Esophagus squamous epithelium (tissue), 5 donors: ENCODE measurements at regions not wholly inside any gene's neighbourhood (a gene's known extent, or its start where the extent isn't known, plus 50 kb on each side); places are given as distances from the start of the nearest gene placed in this dataset.
A peak's percentile ranks its signal among the peaks of the same experiment; 100 is the strongest.

Experiments
- DNase-seq: peaks from one replicate; lab custom pipeline; 2025; lab: John Stamatoyannopoulos, UW
- H3K27ac ChIP-seq, 4 donors: fragments of 200-600 bp; sonication (generic); one replicate each; pipeline ENCODE4 v1.5.1; 2016 to 2019; ENCODE audit warnings: mild to moderate bottlenecking in 1 of 4
- H3K27me3 ChIP-seq, 4 donors: fragments of 200-600 bp; sonication (generic); 1 replicate in 3 of 4; 2 replicates in 1 of 4; pipeline versions ENCODE4 v1.5.1 to v1.6.0; 2017 to 2021; ENCODE audit warnings: antibody characterized with exemption in 1 of 4
- H3K36me3 ChIP-seq, 3 donors: fragments of 200-600 bp; sonication (generic); one replicate each; pipeline ENCODE4 v1.5.1; 2016 to 2019
- H3K4me1 ChIP-seq, 3 donors: fragments of 200-600 bp; sonication (generic); one replicate each; pipeline ENCODE4 v1.5.1; 2017 to 2019
- H3K4me3 ChIP-seq, 4 donors: fragments of 200-600 bp; sonication (generic); 1 replicate in 3 of 4; 2 replicates in 1 of 4; pipeline ENCODE4 v1.5.1; 2016 to 2019; ENCODE audit warnings: mild to moderate bottlenecking in 2 of 4, moderate library complexity in 1 of 4
- H3K9me3 ChIP-seq, 3 donors: fragments of 200-600 bp; sonication (generic); one replicate each; pipeline ENCODE4 v1.5.1; 2016 to 2019
- CTCF ChIP-seq, 6 experiments: fragments of 450-650 bp in 4 of 6; fragments of 200-600 bp in 2 of 6; sonication (generic) in 2 of 6; IDR thresholded peaks; one replicate each; pipeline ENCODE4 v1.5.1; 2016 to 2019; ENCODE audit warnings: antibody characterized with exemption in 6 of 6, mild to moderate bottlenecking in 4 of 6, moderate library complexity in 4 of 6
- POLR2A ChIP-seq, 4 donors: fragments of 450-650 bp; IDR thresholded peaks; one replicate each; pipeline ENCODE4 v1.6.1; 2017; ENCODE audit warnings: antibody characterized with exemption in 4 of 4, mild to moderate bottlenecking in 4 of 4, moderate library complexity in 3 of 4
- WGBS, 2 donors: methylation state at CpG; one replicate each; pipeline ENCODE4 v1.1.5; 2018; 5-methylcytosine and 5-hydroxymethylcytosine counted together
- intact Hi-C: fragments of 100-400 bp; cut with DNase I; formaldehyde crosslinking; loops from one replicate; pipeline ENCODE4 v1.15.0; 2022
- donor health status: DM: yes; HTN: yes; CAD: no.

GRCh38 chr6:56758120-56758519 is 115.4 kb upstream of the DST start:
- no peaks in the 10 kb centered on the region for H3K27me3 ChIP-seq
- intact Hi-C loops, result no loop called here
- H3K4me1 ChIP-seq, result peaks cover 0 to 33% (median 20%) of the 10 kb centered on the region in 3 donors
- no peak for DNase-seq
- H3K9me3 ChIP-seq, result no peaks in the 10 kb centered on the region
- TF ChIP-seq CTCF (IDR thresholded peaks at IDR 0.05) (no peak), POLR2A (IDR thresholded peaks at IDR 0.05) (no peak)
- no peaks in the 10 kb centered on the region for H3K36me3 ChIP-seq
- H3K4me3 ChIP-seq, result no peak overlapping the region
- no peak overlapping the region for H3K27ac ChIP-seq

GRCh38 chr6:56757588-56757984 is 114.9 kb upstream of the DST start:
- no peak overlapping the region for H3K27ac ChIP-seq
- H3K4me3 ChIP-seq, result no peak overlapping the region
- intact Hi-C loops, result no loop called here
- WGBS, 2 donors, result 8 to 46% methylated on average over 1 of the region's 1 CpG
- no peaks in the 10 kb centered on the region for H3K36me3 ChIP-seq
- no peaks in the 10 kb centered on the region for H3K27me3 ChIP-seq
- TF ChIP-seq CTCF (IDR thresholded peaks at IDR 0.05) (peak in 4 of 6 experiments; percentile 25 to 55 (median 45)), POLR2A (IDR thresholded peaks at IDR 0.05) (no peak)
- no peak for DNase-seq
- H3K4me1 ChIP-seq, result peaks cover 0 to 33% (median 20%) of the 10 kb centered on the region in 3 donors
- no peaks in the 10 kb centered on the region for H3K9me3 ChIP-seq

- DNase-seq, result no peak
- H3K27me3 ChIP-seq, result no peaks in the 10 kb centered on the region
- intact Hi-C loops, result no loop called here
- TF ChIP-seq POLR2A (IDR thresholded peaks at IDR 0.05), result no peak
- TF ChIP-seq CTCF (IDR thresholded peaks at IDR 0.05), result no peak
- peaks cover 0 to 38% (median 20%) of the 10 kb centered on the region in 3 donors for H3K4me1 ChIP-seq
- H3K27ac ChIP-seq, result peak overlapping the region in 2 of 4 donors; percentile 19 to 26
- no peaks in the 10 kb centered on the region for H3K36me3 ChIP-seq
- H3K4me3 ChIP-seq, result no peak overlapping the region
- WGBS, 2 donors, result 33 to 69% methylated on average over 1 of the region's 1 CpG
- H3K9me3 ChIP-seq, result no peaks in the 10 kb centered on the region
Measured at GRCh38 chr6:56756791-56757587, 114.3 kb upstream of the DST start.

- TF ChIP-seq POLR2A (IDR thresholded peaks at IDR 0.05) (no peak), CTCF (IDR thresholded peaks at IDR 0.05) (no peak)
- peak overlapping the region in 2 of 4 donors; percentile 19 to 26 for H3K27ac ChIP-seq
- intact Hi-C loops, result no loop called here
- no peak for DNase-seq
- H3K27me3 ChIP-seq, result no peaks in the 10 kb centered on the region
- H3K36me3 ChIP-seq, result no peaks in the 10 kb centered on the region
- peaks cover 0 to 38% (median 20%) of the 10 kb centered on the region in 3 donors for H3K4me1 ChIP-seq
- no peaks in the 10 kb centered on the region for H3K9me3 ChIP-seq
- no peak overlapping the region for H3K4me3 ChIP-seq
- WGBS, 2 donors, result 46 to 55% methylated on average over 4 of the region's 4 CpGs
Measured at GRCh38 chr6:56756219-56756789, 113.6 kb upstream of the DST start.

- H3K4me1 ChIP-seq, result peaks cover 0 to 33% (median 20%) of the 10 kb centered on the region in 3 donors
- H3K27ac ChIP-seq, result no peak overlapping the region
- no peaks in the 10 kb centered on the region for H3K27me3 ChIP-seq
- no peaks in the 10 kb centered on the region for H3K36me3 ChIP-seq
- DNase-seq, result no peak
- H3K4me3 ChIP-seq, result no peak overlapping the region
- H3K9me3 ChIP-seq, result no peaks in the 10 kb centered on the region
- TF ChIP-seq CTCF (IDR thresholded peaks at IDR 0.05) (no peak), POLR2A (IDR thresholded peaks at IDR 0.05) (no peak)
- WGBS, 2 donors, result 83 to 85% methylated on average over 2 of the region's 2 CpGs
- intact Hi-C loops, result no loop called here
Measured at GRCh38 chr6:56755040-56755439, 112.4 kb upstream of the DST start.
